Gastroesophageal sphincter (tissue), 3 donors: ENCODE measurements at regions not wholly inside any gene's neighbourhood (a gene's known extent, or its start where the extent isn't known, plus 50 kb on each side); places are given as distances from the start of the nearest gene placed in this dataset.

Experiments used
- POLR2A ChIP-seq, 2 donors: fragments of 450-650 bp; IDR thresholded peaks; one replicate each; pipeline ENCODE4 v1.6.1; 2017; ENCODE audit warnings: antibody characterized with exemption in 2 of 2, mild to moderate bottlenecking in 2 of 2, moderate library complexity in 1 of 2
- TF ChIP-seq, protein P1 (sequence below), 4 experiments: fragments of 200-600 bp in 2 of 4; fragments of 450-650 bp in 2 of 4; sonication (generic) in 1 of 4; IDR thresholded peaks; one replicate each; pipeline ENCODE4 v1.5.1; 2017 to 2019; ENCODE audit warnings: antibody characterized with exemption in 4 of 4, mild to moderate bottlenecking in 2 of 4, moderate library complexity in 2 of 4

DNA sequence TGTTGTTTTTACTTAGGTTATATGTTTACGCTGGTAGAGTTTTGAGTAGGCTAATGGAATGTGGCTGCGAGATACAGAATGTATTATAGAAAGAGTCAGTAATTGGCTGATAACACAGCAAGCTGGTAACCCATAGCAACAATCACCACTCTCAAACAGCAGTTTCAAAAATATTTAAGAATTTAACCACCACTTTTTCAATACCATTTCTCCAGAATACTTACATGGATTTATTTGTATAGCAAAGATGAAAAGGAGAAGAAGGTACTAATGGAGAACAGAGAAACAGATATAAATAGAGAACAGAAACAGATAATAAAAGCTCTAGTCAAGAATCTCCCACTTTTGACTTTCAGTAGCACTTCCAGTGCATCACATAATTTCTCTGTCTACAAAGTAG, 188.3 kb upstream of the SLC39A10 start:
- TF ChIP-seq, protein P1, sequence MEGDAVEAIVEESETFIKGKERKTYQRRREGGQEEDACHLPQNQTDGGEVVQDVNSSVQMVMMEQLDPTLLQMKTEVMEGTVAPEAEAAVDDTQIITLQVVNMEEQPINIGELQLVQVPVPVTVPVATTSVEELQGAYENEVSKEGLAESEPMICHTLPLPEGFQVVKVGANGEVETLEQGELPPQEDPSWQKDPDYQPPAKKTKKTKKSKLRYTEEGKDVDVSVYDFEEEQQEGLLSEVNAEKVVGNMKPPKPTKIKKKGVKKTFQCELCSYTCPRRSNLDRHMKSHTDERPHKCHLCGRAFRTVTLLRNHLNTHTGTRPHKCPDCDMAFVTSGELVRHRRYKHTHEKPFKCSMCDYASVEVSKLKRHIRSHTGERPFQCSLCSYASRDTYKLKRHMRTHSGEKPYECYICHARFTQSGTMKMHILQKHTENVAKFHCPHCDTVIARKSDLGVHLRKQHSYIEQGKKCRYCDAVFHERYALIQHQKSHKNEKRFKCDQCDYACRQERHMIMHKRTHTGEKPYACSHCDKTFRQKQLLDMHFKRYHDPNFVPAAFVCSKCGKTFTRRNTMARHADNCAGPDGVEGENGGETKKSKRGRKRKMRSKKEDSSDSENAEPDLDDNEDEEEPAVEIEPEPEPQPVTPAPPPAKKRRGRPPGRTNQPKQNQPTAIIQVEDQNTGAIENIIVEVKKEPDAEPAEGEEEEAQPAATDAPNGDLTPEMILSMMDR (IDR thresholded peaks at IDR 0.05) = no peak
- TF ChIP-seq POLR2A (IDR thresholded peaks at IDR 0.05) = no peak
